ENCODE measurements at regions not wholly inside any gene's neighbourhood (a gene's known extent, or its start where the extent isn't known, plus 50 kb on each side); places are given as distances from the start of the nearest gene placed in this dataset.
"Not testable (repeated sequence)": the region's sequence is repeated elsewhere in the genome, so short reads cannot be mapped to it uniquely, and the experiment has no call there.

DNA sequence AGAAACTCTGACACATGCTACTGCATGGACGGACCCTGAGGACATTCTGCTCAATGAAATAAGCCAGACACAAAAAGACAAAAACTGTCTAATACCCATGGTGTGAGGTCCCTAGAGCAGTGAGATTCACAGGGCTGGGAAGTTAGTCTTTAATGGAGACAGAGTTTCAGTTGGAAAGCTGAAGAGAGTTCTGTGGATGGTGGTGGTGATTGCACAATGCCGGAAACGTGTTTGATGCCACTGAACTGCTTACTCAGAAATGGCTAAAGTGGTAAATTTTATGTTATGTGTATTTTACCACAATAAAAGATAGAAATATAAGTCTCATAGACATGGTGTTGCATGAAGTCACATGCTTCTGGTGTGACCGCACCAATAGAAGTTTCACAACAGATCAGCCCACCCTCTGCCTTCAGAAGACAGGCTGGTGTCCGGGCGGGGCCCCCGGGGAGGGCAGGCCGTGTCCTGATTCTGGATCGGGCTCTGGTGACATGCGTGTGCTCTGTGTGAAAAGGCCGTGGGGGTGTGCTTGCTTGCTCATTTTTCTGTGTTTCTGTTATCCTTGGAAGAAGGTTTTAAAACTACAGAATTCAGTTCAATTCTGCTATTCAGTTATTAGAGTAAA is 108.5 kb upstream of the ZNF469 start:
- not testable (repeated sequence) for FAIRE-seq

DNA sequence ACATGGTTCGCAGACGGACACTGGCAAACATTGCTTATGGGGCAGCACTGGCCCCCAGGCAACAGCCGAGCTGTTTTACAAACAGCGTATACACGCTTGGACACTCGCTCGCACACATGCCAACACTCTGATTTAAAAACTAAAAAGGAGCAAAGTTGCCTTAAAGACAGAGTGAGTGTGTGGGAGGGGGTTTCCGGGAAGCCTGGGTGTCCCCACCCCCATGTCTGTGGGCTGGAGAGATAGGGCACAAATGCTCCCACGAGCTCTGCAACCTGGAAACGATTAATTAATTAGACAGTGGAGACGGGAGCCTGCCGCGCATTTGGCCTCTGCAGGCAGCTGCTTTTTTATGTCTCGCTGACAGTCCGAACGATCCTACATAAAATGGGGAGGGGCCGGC is 107.9 kb upstream of the ZNF469 start:
- FAIRE-seq, result no peak

DNA sequence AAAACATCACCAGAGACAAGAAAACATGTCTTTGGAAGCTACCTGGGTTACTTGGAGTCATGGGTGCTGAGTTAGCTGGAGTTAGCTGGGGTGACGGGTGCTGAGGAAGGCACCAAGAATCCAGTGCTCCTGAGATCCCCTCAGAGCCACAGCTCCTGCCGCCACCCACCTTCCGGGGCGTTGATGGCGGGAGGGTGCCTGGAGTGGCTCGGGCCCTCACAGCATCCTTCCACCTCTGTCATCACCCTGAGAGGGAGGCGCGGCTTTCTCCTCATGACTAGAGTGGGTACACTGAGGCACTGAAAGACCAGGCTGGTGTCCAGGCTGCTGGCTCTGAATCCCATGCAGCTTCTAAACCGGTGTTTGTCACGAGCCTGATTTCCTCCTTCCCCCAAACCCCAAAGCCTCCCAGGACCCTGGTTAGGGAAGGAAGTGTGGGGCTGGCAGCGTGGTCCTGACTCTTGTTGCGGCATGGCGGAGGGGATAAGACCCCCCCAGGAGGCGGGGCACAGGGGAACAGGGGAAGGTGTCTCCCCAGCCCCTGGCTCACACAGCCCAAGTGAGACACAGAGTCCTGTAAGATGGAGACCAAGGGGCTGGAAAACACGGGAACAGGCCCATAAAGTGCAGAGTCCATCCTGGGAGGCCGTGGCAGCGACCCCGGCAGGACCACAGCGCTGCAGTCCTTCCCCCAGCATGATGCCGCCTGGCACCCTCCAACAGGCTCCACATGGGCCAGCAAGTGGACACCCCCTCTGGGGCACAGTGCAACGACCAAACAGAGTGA is 107.2 kb upstream of the ZNF469 start:
- FAIRE-seq, result not testable (repeated sequence)

DNA sequence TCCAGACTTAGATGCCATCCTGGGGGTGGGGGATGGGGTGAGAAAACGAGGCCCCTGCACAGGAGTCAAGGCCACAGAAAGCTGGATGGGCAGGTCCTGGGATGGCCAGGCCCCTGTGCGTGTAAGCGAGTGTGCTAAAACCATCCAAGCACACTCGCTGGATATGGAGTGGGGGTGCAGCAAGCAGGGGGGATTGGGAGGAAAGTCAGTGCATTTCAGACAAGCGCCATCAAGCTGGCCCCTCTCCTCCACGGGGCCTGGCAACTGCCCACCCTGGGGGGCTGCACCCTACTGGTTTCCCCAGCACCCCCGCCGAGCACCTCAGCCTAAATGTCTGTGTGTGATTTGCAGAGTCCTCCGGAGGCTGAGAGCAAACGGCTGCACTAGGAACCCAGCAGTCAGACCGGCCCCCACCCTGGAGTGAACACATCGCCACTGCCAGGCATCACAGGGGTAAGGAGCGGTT is 106.6 kb upstream of the ZNF469 start:
- not testable (repeated sequence) for FAIRE-seq

DNA sequence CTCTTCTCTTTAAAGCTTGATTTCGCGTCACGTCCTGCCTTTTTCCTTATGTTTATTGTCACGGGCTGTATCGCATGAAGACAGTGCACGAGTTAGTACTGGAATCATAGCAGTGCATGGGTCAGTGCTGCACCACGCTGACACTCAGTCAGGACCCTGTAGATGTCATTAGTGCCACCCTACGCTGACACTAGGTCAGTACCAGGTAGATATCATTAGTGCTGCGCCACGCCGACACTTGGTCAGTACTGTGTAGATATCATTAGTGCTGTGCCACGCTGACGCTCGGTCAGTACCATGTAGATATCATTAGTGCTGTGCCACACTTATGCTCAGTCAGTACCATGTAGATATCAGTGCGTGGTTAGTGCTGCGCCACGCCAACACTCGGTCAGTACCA is 106.2 kb upstream of the ZNF469 start:
- FAIRE-seq, result no peak

DNA sequence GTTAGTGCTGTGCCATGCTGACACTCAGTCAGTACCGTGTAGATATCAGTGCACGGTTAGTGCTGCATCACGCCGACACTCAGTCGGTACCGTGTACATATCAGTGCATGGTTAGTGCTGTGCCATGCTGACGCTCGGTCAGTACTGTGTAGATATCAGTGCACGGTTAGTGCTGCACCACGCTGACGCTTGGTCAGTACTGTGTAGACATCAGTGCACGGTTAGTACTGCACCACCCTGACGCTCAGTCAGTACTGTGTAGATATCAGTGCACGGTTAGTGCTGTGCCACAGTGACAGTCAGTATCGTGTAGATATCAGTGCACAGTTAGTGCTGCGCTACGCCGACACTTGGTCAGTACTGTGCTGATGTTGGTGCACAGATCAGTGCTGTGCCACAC is 102.8 kb upstream of the ZNF469 start:
- no peak for FAIRE-seq

DNA sequence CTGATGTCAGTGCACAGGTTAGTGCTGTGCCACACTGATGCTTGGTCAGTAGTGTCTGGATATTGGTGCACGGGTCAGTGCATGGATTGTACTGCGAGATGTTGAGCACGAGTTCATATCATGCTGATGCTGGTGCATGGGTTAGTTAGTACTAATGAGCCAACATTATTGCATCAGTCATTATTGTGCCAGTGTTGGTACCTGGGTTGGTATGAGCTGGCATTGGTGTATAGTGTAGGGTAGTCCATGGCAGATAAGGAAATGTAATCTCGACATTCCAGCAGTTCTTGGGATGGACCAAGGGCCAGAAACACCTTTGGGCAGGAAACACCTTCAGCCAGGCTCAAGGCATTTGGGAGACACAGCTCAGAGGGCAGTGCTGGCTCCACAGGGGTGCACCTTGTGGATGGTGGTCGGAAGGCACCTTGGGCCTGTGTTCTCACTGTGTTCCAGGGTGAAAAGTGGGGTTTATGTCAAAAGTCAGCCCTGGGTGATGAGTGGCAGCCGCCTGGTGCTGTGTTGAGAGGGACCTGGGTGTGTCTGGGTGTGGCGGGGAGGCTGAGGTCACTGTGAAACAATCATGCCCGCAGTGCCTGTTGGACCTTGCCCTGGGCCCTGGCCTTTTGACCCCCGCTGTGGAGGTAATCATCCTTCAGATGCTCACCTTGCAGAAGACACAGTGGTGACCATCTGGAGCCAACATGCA is 100.7 kb upstream of the ZNF469 start:
- FAIRE-seq, result no peak

DNA sequence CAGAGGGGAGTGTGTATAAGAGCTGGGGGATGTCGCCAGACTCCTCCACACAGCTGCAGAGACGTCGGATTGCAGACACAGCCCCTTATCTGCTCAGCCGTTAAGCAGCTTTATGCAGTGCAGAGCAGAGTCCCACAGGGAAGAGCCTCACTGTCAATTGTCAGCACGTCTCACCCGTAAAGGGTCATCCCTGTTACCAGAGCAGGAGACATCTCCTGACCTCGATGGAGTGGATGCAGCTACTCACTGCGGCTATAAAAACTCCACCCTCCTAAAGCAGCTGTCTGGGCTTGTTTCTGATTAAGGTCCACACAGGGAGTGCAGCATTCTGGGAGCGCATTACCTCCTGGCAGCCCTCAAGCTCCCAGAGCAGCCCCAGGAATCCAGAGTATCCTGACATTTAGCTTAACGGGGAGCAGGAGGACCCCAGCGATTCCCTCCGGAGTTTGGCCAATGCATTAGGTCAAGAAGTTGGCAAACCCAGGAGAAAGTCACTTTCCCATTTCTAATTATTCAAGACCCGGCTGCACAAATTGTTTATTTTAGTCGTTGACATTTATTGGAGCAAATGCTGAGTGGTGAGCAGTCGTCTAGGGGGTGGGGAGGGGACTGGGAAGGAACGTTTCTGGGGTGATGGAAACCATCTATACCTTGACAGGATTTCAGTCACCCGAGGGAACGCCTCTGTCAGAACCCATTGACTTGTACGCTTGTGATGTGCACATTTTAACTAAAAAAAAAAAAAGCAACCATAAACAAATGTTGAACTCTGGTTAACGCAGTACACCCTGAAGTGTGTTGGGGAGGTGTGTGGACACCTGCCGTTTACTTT is 100.0 kb upstream of the ZNF469 start:
- no peak for FAIRE-seq

DNA sequence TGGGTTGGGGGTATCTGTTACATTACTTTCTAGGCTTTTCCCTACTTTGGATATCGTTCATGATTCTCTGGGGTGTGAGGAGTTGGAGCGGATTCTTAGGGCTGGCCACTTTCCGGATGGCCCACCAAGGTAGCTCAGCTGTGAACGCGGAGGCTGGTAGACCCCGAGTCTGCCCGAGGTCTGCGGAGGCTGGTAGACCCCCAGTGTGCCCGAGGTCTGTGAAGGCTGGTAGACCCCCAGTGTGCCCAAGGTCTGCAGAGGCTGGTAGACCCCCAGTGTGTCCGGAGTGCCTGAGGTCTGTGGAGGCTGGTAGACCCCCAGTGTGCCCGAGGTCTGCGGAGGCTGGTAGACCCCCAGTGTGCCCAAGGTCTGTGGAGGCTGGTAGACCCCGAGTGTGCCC is 99.2 kb upstream of the ZNF469 start:
- no peak for FAIRE-seq

DNA sequence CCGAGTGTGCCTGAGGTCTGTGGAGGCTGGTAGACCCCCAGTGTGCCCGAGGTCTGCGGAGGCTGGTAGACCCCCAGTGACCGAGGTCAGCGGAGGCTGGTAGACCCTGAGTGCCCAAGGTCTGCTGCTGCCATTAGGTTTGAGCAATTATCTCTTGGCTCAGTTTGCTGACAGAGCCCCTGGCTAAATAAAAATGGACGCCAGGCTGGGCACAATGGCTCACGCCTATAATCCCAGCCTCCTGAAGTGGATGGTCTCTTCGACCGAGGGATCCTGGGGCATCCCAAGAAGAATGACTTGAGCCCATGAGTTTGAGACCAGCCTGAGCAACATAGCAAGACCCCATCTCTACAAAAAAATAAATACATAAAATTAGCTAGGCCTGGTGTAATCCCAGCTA is 98.7 kb upstream of the ZNF469 start:
- FAIRE-seq, result no peak

DNA sequence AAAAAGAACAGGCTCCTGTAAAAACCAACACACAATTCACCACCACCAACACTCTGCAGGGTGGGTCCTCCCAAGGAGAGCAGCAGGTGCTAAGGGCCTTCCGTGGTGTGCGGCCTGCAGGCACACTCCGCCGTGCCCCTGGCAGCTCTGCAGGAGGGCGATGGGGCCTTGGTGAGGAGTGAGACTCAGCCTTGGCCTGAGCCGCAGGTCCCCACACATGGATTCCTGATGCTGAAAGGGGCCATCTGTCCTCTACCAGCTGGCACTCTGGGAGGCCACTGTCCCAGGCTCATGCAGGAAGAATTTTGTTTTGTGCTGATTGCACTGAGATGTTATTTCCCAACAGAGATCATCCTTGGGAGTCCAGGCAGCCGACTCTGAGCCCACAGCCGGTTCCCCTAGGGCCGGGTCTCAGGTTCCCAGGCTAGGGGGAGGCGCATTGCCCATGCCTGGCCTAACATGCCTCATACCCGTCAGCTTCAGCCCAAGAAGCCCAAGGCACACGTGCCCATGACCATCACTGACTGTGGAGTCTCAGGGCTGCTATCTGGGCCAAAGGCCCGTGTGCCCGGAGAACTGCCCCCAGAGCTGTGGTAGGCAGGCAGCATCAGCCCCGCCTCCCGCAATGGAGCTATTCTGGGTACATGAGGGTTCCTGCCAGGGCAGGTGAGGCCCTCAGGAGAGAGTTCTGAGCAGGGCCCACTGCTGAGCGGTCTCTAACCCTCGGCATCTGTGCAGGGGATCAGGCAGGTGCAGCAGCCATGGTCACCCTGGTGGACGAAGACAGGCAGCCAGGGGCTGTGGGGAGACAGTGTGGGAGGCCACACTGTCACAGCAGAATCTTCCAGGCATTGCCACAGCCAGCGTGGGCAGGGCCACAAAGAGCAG is 97.9 kb upstream of the ZNF469 start:
- no peak for FAIRE-seq

DNA sequence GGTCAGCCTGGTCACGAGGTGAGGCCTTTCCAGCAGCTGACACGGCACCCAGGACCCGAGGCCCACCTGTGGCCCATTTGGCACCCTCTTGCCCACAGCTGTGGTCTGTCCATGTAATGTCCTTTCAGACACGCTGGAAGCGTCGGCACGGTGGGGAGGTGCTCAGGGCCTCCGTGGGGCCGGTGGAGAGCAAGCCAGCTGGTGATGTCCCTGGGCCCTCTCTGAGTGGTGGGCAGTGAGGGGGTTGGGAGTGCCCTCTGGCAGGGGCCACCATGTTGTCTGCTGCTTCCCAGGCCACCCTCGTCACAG is 97.3 kb upstream of the ZNF469 start:
- FAIRE-seq, result no peak

DNA sequence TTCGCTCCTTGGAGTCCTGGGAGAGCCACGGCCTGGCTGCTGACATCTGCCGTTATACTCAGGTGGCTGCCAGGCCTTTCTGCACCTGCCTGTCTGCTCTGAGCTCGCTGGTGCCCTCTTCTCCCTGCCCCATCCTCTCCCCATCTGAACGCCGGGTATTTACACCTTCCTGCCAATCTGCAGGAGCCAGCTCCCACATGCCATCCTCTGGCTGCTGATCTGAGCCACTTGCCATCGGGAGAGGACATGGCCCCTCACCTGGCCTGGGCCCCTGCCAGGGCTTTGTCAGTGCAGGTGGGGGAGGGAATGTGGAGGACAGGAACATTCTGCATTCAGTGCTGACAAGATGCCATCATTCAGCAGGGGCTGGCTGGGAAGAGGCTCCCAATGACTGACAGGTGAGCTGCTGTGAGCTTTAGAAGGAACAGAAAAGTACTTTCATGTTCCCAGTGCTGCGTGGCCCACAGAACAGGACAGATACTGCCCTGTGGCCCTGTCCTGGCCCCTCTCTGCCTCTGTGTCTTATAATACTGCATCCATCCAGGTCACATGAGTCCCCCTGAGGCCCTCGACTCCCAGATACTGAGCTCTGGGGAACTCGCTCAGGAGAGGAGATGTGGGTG is 96.3 kb upstream of the ZNF469 start:
- FAIRE-seq, result no peak

DNA sequence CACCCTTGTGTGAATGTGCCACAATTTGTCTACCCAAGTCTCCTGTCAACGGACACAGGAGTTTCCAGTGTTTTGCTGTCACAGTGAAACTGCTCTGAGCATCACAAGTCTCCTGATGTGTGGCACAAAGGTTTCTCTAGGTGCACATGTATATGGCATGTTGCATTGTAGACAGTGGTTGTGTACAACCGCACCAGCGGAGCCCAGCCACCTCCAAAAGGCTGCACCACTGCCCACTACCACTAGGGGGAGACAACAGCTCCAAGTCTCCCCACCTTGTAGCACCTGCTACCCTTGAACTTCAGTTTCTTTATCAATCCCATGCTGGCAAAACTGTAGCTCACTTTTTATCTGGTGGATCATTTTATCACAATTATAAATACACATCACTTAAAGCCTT is 95.5 kb upstream of the ZNF469 start:
- FAIRE-seq, result no peak

DNA sequence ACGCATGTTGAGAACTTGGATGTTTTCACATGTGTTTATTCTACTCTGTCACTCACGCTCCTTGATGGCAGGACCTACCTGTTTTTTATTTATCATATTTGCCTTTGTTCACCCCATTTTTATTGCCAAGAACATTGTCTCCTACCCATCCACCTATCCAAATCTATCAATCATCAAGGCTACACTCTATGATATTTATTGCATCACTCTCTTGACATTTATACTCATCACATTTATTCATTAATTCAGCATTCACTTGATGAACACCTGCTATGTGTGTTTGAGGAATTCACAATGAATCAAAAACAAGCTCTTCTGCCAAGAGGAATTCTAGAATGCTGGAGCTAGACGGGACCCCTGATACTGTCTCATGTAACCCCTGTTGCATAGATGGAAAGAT is 94.5 kb upstream of the ZNF469 start:
- no peak for FAIRE-seq

DNA sequence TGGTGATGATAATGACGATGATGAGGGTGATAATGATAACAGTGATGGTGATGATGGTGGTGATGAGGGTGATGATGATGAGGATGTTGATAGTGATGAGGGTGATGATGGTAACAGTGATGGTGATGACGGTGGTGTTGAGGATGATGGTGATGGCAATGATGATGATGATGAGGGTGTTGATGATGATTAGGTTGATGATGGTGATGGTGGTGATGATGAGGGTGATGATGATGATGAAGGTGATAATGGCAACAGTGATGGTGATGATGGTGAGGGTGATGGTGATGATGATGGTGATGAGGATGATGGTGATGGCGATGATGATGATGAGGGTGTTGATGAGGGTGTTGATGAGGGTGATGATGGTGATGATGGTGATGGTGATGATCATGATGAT is 93.8 kb upstream of the ZNF469 start:
- FAIRE-seq, result no peak

DNA sequence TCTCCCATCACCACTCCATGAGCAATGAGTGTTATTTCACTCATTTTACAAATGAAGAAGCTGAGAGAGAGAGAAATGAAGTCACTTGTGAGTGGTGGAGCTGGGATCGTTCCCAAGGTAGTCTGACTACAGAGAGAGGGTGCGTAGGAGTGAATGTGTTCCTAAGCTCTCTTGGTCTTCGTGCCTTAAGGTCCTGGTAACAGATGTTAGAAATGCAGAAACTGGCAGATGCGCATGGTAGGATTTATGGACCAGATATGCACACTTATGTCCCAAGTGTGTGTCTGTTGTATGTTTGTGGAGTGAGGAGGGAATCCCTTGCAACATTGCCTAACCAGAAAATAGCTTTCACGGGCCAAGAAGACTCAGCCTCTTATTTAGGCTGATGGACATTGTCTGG is 93.2 kb upstream of the ZNF469 start:
- FAIRE-seq, result no peak

DNA sequence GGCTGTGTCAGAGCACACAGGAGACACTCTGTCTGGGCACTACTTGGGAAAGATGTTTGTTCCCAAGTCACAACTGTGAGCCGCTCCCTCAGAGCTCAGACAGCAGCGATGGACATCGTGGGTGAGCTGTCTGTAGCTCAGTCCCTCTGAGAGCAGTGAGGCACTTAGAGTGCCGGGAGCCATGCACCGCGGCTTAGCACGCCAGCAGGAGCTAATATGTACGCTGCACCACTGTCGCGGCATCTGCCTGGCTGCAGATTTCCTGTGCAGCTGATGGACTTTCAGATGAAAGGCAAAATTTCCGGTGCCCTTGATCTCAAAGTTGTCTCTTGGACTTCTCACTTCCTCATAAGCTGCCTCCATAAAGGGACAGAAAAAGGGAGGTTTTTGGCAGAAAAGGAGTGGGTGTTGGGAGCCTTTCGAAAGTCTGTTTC is 92.8 kb upstream of the ZNF469 start:
- no peak for FAIRE-seq

DNA sequence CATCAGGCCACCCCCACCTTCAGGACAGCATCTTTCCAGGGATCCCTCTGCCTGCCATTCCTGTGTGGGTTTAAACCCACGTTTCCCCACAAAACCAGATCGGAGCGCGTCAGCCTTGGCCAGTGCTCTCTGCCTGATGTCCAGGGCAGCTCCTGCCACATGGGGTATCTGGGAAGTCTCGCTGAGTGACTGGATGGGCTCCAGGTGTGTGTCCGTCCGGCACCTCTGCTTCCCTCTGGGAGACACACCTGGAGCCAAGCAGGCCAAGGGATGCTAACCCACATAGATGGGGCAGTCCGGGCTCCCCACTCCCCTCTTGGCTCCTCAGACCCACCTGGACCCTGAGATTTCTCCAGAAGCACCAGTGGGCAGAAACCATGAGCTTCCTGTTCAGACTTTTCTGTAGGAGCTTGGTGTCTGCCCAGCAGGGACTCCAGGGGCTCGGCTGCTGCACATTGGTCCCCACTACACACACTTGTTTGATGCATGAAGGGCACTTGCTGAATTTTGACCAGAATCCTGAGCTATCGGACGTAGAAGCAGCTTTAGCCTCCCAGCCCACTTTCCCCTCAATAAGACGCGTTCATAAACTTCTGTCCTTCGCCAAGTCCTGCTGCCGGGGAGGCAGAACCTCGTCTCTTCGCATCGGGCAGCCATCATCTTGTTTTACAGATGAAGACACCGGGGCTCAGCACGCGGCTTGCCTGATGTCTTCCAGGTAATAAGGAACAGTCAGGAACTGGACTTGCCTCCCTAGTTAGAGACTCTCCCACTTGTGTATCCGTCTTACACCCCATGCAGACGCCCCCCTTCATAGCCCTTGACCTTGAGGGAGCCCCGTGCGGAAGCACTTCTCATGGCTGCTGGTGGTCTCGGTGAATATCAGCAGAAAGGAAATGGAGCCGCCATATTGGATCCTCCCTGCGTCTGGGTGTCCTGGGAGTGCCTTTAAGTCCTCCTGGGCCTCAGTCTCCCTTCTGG is 91.6 kb upstream of the ZNF469 start:
- FAIRE-seq, result no peak

All from G401.6 (cell line).